WTC11 (cell line): ENCODE measurements at regions not wholly inside any gene's neighbourhood (a gene's known extent, or its start where the extent isn't known, plus 50 kb on each side); places are given as distances from the start of the nearest gene placed in this dataset.

ENCODE experiments used
- ATAC-seq: fragments of 200-7000 bp; cut with Tn5 transposase; 2 replicates; pipeline ENCODE4 v1.10.0; 2021; ENCODE audit warnings: mild to moderate bottlenecking, moderate library complexity
- CTCF ChIA-PET: fragments of 300-600 bp; sonication (Branson Sonifier 250); formaldehyde crosslinking; loops from one replicate; lab custom pipeline; 2021; ENCODE audit warnings: antibody characterized with exemption; lab: Charles Lee
- POLR2A ChIA-PET: fragments of 350-600 bp; sonication (Branson Sonifier 250); formaldehyde crosslinking; loops from one replicate; lab custom pipeline; 2021; ENCODE audit warnings: antibody characterized with exemption; lab: Charles Lee
- DNase-seq: peaks from one replicate; pipeline ENCODE4 v3.0.0; 2021; ENCODE audit warnings: low spot score
- H3K27ac Mint-ChIP-seq: 2 replicates; pipeline ENCODE4 v1.8.0; 2021; ENCODE audit warnings: mixed read lengths
- H3K27me3 Mint-ChIP-seq: 2 replicates; pipeline ENCODE4 v1.8.0; 2021; ENCODE audit warnings: low read depth, mild to moderate bottlenecking, moderate library complexity, mixed read lengths
- H3K36me3 Mint-ChIP-seq: 2 replicates; pipeline ENCODE4 v1.8.0; 2021; ENCODE audit warnings: mixed read lengths
- H3K4me1 Mint-ChIP-seq: 2 replicates; pipeline ENCODE4 v1.8.0; 2022; ENCODE audit warnings: mixed read lengths
- H3K4me3 Mint-ChIP-seq: 2 replicates; pipeline ENCODE4 v1.8.0; 2021; ENCODE audit warnings: mild to moderate bottlenecking, moderate library complexity, mixed read lengths
- H3K9me3 Mint-ChIP-seq: 2 replicates; pipeline ENCODE4 v1.8.0; 2021; ENCODE audit warnings: mixed read lengths
- CDX4 ChIP-seq: fragments of 250-450 bp; sonication (Bioruptor Pico); IDR thresholded peaks from 2 replicates; pipeline ENCODE4 v1.9.0; 2021; ENCODE audit warnings: moderate library complexity, mild to moderate bottlenecking, inconsistent platforms, borderline replicate concordance
- CTCF ChIP-seq: fragments of 200-600 bp; IDR thresholded peaks from 2 replicates; pipeline ENCODE4 v1.8.0; 2022; ENCODE audit warnings: antibody characterized with exemption
- ESRRA ChIP-seq: sonication (generic); formaldehyde crosslinking; IDR thresholded peaks from 2 replicates; pipeline ENCODE4 v1.8.1; 2022; ENCODE audit warnings: mild to moderate bottlenecking, missing genetic modification reagents, borderline replicate concordance
- ETV6 ChIP-seq: sonication (generic); formaldehyde crosslinking; IDR thresholded peaks from 2 replicates; pipeline ENCODE4 v1.8.1; 2022; ENCODE audit warnings: mild to moderate bottlenecking, missing genetic modification reagents
- FOXP4 ChIP-seq: sonication (generic); formaldehyde crosslinking; IDR thresholded peaks from 2 replicates; pipeline ENCODE4 v1.8.0; 2022; ENCODE audit warnings: mild to moderate bottlenecking, missing genetic modification reagents
- HMGXB4 ChIP-seq: sonication (generic); formaldehyde crosslinking; IDR thresholded peaks from 2 replicates; pipeline ENCODE4 v1.8.1; 2023; ENCODE audit warnings: mild to moderate bottlenecking, moderate library complexity, missing genetic modification reagents
- IRF1 ChIP-seq: sonication (generic); formaldehyde crosslinking; IDR thresholded peaks from 2 replicates; pipeline ENCODE4 v1.8.0; 2023; ENCODE audit warnings: missing genetic modification reagents
- KAT7 ChIP-seq: sonication (generic); formaldehyde crosslinking; IDR thresholded peaks from 2 replicates; pipeline ENCODE4 v1.8.1; 2023; ENCODE audit warnings: missing genetic modification reagents, mild to moderate bottlenecking, borderline replicate concordance
- NFATC4 ChIP-seq: fragments of 250-450 bp; sonication (Bioruptor Pico); IDR thresholded peaks from 2 replicates; pipeline ENCODE4 v1.9.0; 2021; ENCODE audit warnings: mild to moderate bottlenecking
- NR3C1 ChIP-seq: sonication (generic); formaldehyde crosslinking; conservative IDR thresholded peaks from 2 replicates; pipeline ENCODE4 v1.8.1; 2023; ENCODE audit warnings: low read depth, mild to moderate bottlenecking, missing genetic modification reagents
- RORB ChIP-seq: fragments of 250-450 bp; sonication (Bioruptor Pico); IDR thresholded peaks from 2 replicates; pipeline ENCODE4 v1.9.0; 2021; ENCODE audit warnings: mild to moderate bottlenecking
- ZNF317 ChIP-seq: sonication (generic); formaldehyde crosslinking; IDR thresholded peaks from 2 replicates; pipeline ENCODE4 v1.8.1; 2023; ENCODE audit warnings: low read depth, mild to moderate bottlenecking, moderate library complexity, missing genetic modification reagents, borderline replicate concordance
- ZNF416 ChIP-seq: fragments of 250-450 bp; sonication (Bioruptor Pico); IDR thresholded peaks from 2 replicates; pipeline ENCODE4 v1.9.0; 2021; ENCODE audit warnings: mild to moderate bottlenecking, inconsistent platforms

- ChIA-PET CTCF (interaction anchor here (0.6 to 2.3 kb wide), 18 partner anchors 9 to 714 kb away, joined by 3 to 34 read pairs (median 4); partner anchors contain the start of gene DMTF1), POLR2A (no interaction called here)
- no peaks in the 10 kb centered on the region for H3K9me3 Mint-ChIP-seq
- H3K4me1 Mint-ChIP-seq, result no peaks in the 10 kb centered on the region
- H3K4me3 Mint-ChIP-seq, result no peak overlapping the region
- peak; percentile 20 for DNase-seq
- no peak overlapping the region for H3K27ac Mint-ChIP-seq
- H3K36me3 Mint-ChIP-seq, result peaks cover 27% of the 10 kb centered on the region
- no peaks in the 10 kb centered on the region for H3K27me3 Mint-ChIP-seq
- TF ChIP-seq ZNF317 (CRISPR knock-in tag) (no peak), CTCF (peak; percentile 62)
- peak; percentile 82 for ATAC-seq
Measured at GRCh38 chr7:86926732-86927131, 132.7 kb downstream of the ELAPOR2 start.

GRCh38 chr7:86925221-86925620, 134.2 kb downstream of the ELAPOR2 start:
- CTCF ChIA-PET, result interaction anchor here (1.3 kb wide), 1 partner anchor 223 kb away, joined by 3 read pairs; no protein-coding TSS in a partner anchor
- Mint-ChIP-seq H3K27ac (no peak overlapping the region), H3K36me3 (peaks cover 21% of the 10 kb centered on the region), H3K9me3 (no peaks in the 10 kb centered on the region), H3K27me3 (peaks cover 10% of the 10 kb centered on the region), H3K4me1 (no peaks in the 10 kb centered on the region), H3K4me3 (no peak overlapping the region)
- POLR2A ChIA-PET, result no interaction called here
- TF ChIP-seq RORB (CRISPR knock-in tag) (no peak), ESRRA (CRISPR knock-in tag) (no peak), ZNF416 (CRISPR knock-in tag) (no peak), ZNF317 (CRISPR knock-in tag) (no peak), NFATC4 (CRISPR knock-in tag) (no peak), NR3C1 (CRISPR knock-in tag) (no peak)
- DNase-seq (no peak), ATAC-seq (no peak)

- peaks cover 22% of the 10 kb centered on the region for H3K36me3 Mint-ChIP-seq
- POLR2A ChIA-PET, result interaction anchor here (1.1 kb wide), 1 partner anchor 229 kb away, joined by 3 read pairs; the partner anchor contains the start of gene DMTF1
Measured at GRCh38 chr7:86923527-86923926, 135.9 kb downstream of the ELAPOR2 start.

More at GRCh38 chr7:86923527-86923926, 135.9 kb downstream of the ELAPOR2 start:
- no peak overlapping the region for H3K27ac Mint-ChIP-seq
- H3K4me1 Mint-ChIP-seq, result peaks cover 2% of the 10 kb centered on the region
- DNase-seq (no peak), ATAC-seq (no peak)
- H3K4me3 Mint-ChIP-seq, result no peak overlapping the region
- no peak for TF ChIP-seq NR3C1 (CRISPR knock-in tag)
- TF ChIP-seq HMGXB4 (CRISPR knock-in tag), result no peak
- TF ChIP-seq FOXP4 (CRISPR knock-in tag), result no peak
- TF ChIP-seq IRF1 (CRISPR knock-in tag), result no peak
- no peak for TF ChIP-seq CDX4 (CRISPR knock-in tag)
- no peak for TF ChIP-seq ETV6 (CRISPR knock-in tag)
- no peak for TF ChIP-seq KAT7
- CTCF ChIA-PET, result no interaction called here
- no peaks in the 10 kb centered on the region for H3K9me3 Mint-ChIP-seq
- H3K27me3 Mint-ChIP-seq, result peaks cover 26% of the 10 kb centered on the region
